ENCODE measurements at regions not wholly inside any gene's neighbourhood (a gene's known extent, or its start where the extent isn't known, plus 50 kb on each side); places are given as distances from the start of the nearest gene placed in this dataset.
A peak's percentile ranks its signal among the peaks of the same experiment; 100 is the strongest.

GRCh38 chr6:126804332-126805064 is 314.0 kb upstream of the RSPO3 start:
- peak in 5 of 58 donors; percentile 0 to 6 (median 0) for DNase-seq

- no peak for DNase-seq
Measured at GRCh38 chr6:126805861-126806260, 312.6 kb upstream of the RSPO3 start.

GRCh38 chr6:126807876-126808275 is 310.6 kb upstream of the RSPO3 start:
- DNase-seq, result no peak

DNA sequence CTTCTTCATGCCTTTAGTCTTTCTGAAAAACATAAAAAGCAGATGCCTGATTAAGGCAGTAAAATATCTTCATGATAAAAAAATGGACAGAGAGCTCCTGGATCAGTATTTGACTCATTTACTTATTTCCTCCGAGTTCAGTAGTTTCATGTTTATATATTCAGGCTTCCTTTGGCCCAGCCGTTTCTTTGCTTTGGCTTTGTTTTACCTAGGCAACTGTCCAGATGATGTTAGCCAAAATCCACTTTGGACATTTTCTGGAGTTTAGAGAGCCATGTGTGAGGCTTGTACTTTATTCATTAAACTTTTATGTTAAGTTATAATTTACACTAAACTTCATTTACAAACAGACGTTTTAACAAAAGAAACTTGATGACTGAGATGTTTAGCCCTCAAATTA is 307.1 kb upstream of the RSPO3 start:
- no peak for DNase-seq

DNA sequence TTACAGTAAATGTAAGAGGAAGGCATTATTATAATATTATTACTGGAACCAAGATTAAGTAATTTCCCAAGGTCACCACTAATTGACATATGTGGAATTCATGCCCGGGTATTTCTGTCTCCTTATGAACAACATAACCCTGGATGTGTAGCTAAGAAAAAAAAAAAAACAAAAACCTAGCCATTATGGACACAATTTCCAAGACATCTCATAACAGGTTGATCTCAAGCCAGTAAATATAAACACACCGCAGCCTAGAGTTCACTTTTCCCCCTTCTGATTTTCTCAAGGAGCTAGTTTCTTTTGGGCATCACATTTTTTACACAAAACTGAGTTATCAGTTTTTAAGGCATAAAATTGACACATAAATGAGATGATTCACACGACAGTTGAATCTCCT is 306.5 kb upstream of the RSPO3 start:
- no peak for DNase-seq

DNA sequence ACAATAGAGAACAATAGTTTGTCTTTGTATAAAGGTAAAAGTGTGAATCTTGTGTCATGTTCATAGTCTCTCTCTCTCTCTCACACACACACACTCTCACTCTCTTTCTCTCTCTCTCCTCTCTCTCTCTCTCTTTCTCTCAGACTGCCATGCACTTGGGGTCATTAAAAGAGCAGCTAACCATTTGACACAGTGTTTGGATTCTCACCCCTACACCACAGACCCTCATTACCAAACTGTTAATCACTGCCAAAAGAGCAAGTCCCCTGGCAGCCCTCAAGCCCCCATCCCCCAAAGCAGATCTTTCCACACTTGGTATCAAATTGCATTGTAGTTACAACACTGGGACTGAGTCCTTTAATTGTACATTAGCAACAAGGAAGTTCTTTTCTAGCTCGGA is 305.8 kb upstream of the RSPO3 start:
- DNase-seq, result no peak

GRCh38 chr6:126820634-126821033 is 297.8 kb upstream of the RSPO3 start:
- no peak for DNase-seq

- DNase-seq, result no peak
Measured at GRCh38 chr6:126821706-126822105, 296.8 kb upstream of the RSPO3 start.

- DNase-seq, result no peak
Measured at GRCh38 chr6:126824226-126824625, 294.2 kb upstream of the RSPO3 start.

DNA sequence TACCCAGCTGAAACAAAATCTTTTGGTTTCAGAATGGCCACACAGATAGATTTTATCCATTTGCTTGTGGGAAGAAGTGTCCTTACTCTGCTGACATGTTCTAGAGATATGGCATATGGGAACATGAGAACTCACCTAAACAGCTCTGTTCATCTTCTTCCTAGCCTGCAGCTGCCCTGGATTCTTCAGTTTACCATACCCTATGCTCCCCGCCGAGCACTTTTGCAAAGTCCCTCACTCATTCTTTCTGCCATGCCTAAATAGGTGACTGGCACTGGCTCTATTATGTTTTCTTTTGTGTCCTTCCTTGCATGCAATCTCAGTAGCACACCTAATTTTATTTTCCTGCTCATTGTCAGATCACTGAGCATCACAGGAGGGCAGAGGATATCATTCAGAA is 293.7 kb upstream of the RSPO3 start:
- DNase-seq, result no peak

- DNase-seq, result no peak
Measured at GRCh38 chr6:126826166-126826714, 292.2 kb upstream of the RSPO3 start.

GRCh38 chr6:126831461-126831860 is 287.0 kb upstream of the RSPO3 start:
- DNase-seq, result no peak

GRCh38 chr6:126842769-126843168 is 275.7 kb upstream of the RSPO3 start:
- no peak for DNase-seq

DNA sequence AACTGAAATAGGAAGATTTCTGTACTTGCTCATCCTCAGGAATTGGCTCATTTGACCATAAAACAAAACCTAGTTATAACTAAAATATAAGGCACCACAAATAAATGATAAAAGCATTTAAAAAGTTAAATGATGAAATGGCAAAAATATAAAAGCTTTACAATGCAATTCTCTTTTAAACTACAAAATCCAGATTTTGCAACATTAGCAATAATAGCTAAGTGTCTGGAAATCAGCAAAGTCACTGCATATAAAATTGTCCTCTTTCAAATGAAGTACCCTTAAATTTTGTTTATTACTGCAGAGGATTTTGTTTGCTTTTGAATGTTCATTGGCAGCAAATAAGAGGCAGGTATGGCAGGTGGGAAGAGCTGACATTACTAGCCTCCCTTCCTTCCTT is 270.4 kb upstream of the RSPO3 start:
- no peak for DNase-seq

GRCh38 chr6:126867641-126868040 is 250.8 kb upstream of the RSPO3 start:
- no peak for DNase-seq

- no peak for DNase-seq
Measured at GRCh38 chr6:126873351-126873750, 245.1 kb upstream of the RSPO3 start.

- no peak for DNase-seq
Measured at GRCh38 chr6:126873791-126874190, 244.7 kb upstream of the RSPO3 start.

GRCh38 chr6:126876446-126876845 is 242.0 kb upstream of the RSPO3 start:
- no peak for DNase-seq

DNA sequence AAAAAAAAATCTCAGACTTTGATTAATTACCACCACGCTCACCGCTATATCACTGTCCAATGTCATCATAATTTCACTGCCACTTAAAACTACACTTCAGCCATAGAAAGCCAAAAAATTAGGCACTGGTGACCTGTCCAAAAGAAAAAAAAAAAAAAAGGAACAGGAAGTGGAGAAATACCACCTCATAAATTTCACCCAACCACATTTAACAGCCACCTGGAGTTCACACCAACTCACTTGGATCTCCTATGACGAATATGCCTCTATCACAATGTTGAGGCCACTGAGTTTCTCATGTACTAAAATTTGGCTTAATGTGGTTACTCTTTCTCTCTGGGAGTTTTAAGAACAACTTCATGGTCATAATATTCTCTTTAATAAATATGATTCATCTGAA is 237.5 kb upstream of the RSPO3 start:
- DNase-seq, result no peak

DNA sequence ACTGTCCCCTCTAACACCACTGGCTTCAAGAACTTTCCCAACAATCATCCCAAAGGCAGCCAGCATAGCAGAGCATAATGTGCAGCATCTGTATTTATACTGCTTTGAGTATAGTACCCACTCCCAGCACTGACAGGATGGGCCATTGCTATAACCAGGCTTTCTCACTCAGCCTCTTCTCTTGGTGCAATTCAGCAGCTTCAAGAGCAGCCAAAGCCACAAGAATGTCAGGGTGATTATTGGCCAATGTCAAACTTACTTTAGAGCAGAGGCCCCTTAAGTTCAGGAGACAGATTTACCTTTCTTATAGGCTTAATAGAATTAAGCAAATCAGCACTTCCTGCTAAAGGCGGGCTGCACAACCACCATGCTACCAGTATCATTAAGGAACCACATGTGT is 232.4 kb upstream of the RSPO3 start:
- DNase-seq, result no peak

GRCh38 chr6:126888727-126889725 is 229.4 kb upstream of the RSPO3 start:
- DNase-seq, result no peak

DNA sequence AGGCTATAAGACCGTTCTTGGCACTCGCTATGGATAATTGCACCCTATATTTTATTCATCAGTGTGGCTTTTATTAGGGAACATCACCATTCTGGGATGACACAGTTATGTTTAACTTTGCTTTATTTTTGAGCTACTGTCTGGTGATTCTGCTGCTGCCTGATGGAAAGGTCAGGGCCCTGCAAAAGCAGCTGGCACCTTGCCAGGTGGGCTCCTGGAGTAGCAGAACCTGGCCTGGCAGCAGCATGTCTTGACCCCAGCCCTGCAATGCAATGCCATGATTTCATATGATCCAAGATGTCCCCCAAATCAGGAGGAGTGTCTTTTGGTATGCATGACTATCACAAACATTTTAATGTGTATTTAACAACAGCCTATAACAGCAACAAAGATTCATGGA is 228.4 kb upstream of the RSPO3 start:
- peak in 1 of 58 donors; percentile 2 for DNase-seq
